Fibroblast of lung (primary cell): ENCODE measurements at regions not wholly inside any gene's neighbourhood (a gene's known extent, or its start where the extent isn't known, plus 50 kb on each side); places are given as distances from the start of the nearest gene placed in this dataset.

Source experiments
- DNase-seq, 2 donors: peaks; one replicate each; pipeline versions ENCODE4 v3.0.0 to v3.0.0-alpha.2; 2010; ENCODE audit warnings: low read depth in 2 of 2
- H2AFZ ChIP-seq: 2 replicates; pipeline ENCODE4 v1.5.1; 2012; ENCODE audit warnings: low read length, control low read depth, inconsistent platforms
- H3K27ac ChIP-seq: 2 replicates; pipeline ENCODE4 v1.5.1; 2011; ENCODE audit warnings: low read length, control low read depth; ENCODE audit not compliant: insufficient read depth
- H3K27me3 ChIP-seq: 2 replicates; pipeline ENCODE4 v1.5.1; 2011; ENCODE audit warnings: mild to moderate bottlenecking, low read length; ENCODE audit not compliant: control insufficient read depth, insufficient read depth
- H3K36me3 ChIP-seq: 2 replicates; pipeline ENCODE4 v1.5.1; 2011; ENCODE audit warnings: low read length; ENCODE audit not compliant: control insufficient read depth, insufficient read depth
- H3K4me1 ChIP-seq: 2 replicates; pipeline ENCODE4 v1.5.1; 2011; ENCODE audit warnings: low read length; ENCODE audit not compliant: control insufficient read depth, insufficient read depth; ENCODE audit errors: extremely low read depth
- H3K4me2 ChIP-seq: 2 replicates; pipeline ENCODE4 v1.5.1; 2011; ENCODE audit warnings: low read length, control low read depth; ENCODE audit not compliant: insufficient read depth; ENCODE audit errors: extremely low read depth
- H3K4me3 ChIP-seq, 4 experiments: fragments of 200-600 bp in 1 of 4; sonication (generic) in 1 of 4; replicated peaks in 1 of 4; 2 replicates each; pipeline ENCODE4 v1.5.1; 2011 to 2016; ENCODE audit warnings: low read length in 4 of 4, low read depth in 3 of 4, mild to moderate bottlenecking in 3 of 4, control low read depth in 2 of 4, inconsistent platforms in 1 of 4, mixed read lengths in 1 of 4; ENCODE audit not compliant: insufficient read depth in 1 of 4; ENCODE audit errors: control extremely low read depth in 1 of 4
- H3K79me2 ChIP-seq: 2 replicates; pipeline ENCODE4 v1.5.1; 2012; ENCODE audit warnings: mild to moderate bottlenecking, low read length, inconsistent platforms; ENCODE audit not compliant: control insufficient read depth, insufficient read depth
- H3K9ac ChIP-seq: 2 replicates; pipeline ENCODE4 v1.5.1; 2011; ENCODE audit warnings: mild to moderate bottlenecking, low read length, control low read depth; ENCODE audit not compliant: insufficient read depth
- H3K9me3 ChIP-seq: 2 replicates; pipeline ENCODE4 v1.5.1; 2012; ENCODE audit warnings: low read depth, low read length; ENCODE audit not compliant: control insufficient read depth, insufficient read depth
- H4K20me1 ChIP-seq: 2 replicates; pipeline ENCODE4 v1.5.1; 2011; ENCODE audit warnings: low read length; ENCODE audit not compliant: control insufficient read depth, insufficient read depth; ENCODE audit errors: extremely low read depth
- CTCF ChIP-seq, 2 donors: IDR thresholded peaks in 1 of 2; conservative IDR thresholded peaks in 1 of 2; 1 replicate in 1 of 2; 2 replicates in 1 of 2; pipeline ENCODE4 v1.5.1; 2011 to 2012; ENCODE audit warnings: low read length in 2 of 2, control low read depth in 1 of 2, inconsistent platforms in 1 of 2, low read depth in 1 of 2, mild to moderate bottlenecking in 1 of 2
- EZH2 ChIP-seq: IDR thresholded peaks from 2 replicates; pipeline ENCODE4 v1.5.1; 2012; ENCODE audit warnings: low read length, control low read depth, mild to moderate bottlenecking; ENCODE audit errors: missing control alignments

GRCh38 chr6:117215353-117216090, 49.8 kb upstream of the VGLL2 start:
- Histone ChIP-seq H3K4me2 (no peak overlapping the region), H3K9me3 (no peaks in the 10 kb centered on the region), H3K4me1 (no peaks in the 10 kb centered on the region), H3K79me2 (no peaks in the 10 kb centered on the region), H3K27ac (no peak overlapping the region), H3K27me3 (no peaks in the 10 kb centered on the region), H4K20me1 (no peaks in the 10 kb centered on the region), H3K4me3 (no peak overlapping the region), H2AFZ (no peak overlapping the region), H3K9ac (no peak overlapping the region), H3K36me3 (no peaks in the 10 kb centered on the region)
- TF ChIP-seq CTCF (conservative IDR thresholded peaks at IDR 0.05 in 1 of 2, IDR thresholded peaks at IDR 0.05 in 1 of 2; ENCODE audit: low read depth in 1 of 2, low read length in 2 of 2) (no peak), EZH2 (no peak)
- no peak for DNase-seq
